ENCODE measurements at regions not wholly inside any gene's neighbourhood (a gene's known extent, or its start where the extent isn't known, plus 50 kb on each side); places are given as distances from the start of the nearest gene placed in this dataset.

- Histone ChIP-seq H3K36me3 (ENCODE audit: control insufficient read depth in 4 of 4, insufficient read depth in 3 of 4, low read depth in 1 of 4, low read length in 3 of 4) (no peaks in the 10 kb centered on the region), H3K4me1 (ENCODE audit: control insufficient read depth in 4 of 4, insufficient read depth in 4 of 4, low read length in 3 of 4) (no peaks in the 10 kb centered on the region), H3K4me3 (ENCODE audit: low read depth in 1 of 3, low read length in 3 of 3) (no peak overlapping the region), H3K27ac (ENCODE audit: low read depth in 1 of 2, low read length in 2 of 2) (no peak overlapping the region), H3K27me3 (ENCODE audit: control insufficient read depth in 4 of 4, insufficient read depth in 4 of 4, low read length in 3 of 4) (no peaks in the 10 kb centered on the region), H3K9me3 (ENCODE audit: control insufficient read depth in 4 of 4, low read length in 3 of 4) (peaks cover 0 to 2% (median 0%) of the 10 kb centered on the region in 4 donors), H3K9ac (ENCODE audit: low read depth in 1 of 2, low read length in 2 of 2) (no peak overlapping the region)
- 88% methylated on average over 6 of the region's 6 CpGs for WGBS
- DNase-seq (ENCODE audit: low spot score) = no peak
- no peak for TF ChIP-seq REST (IDR thresholded peaks at IDR 0.05)
- no peak for TF ChIP-seq MAX (IDR thresholded peaks at IDR 0.05)
Measured at GRCh38 chr11:119784421-119784820, 55.4 kb upstream of the NECTIN1 start.

GRCh38 chr11:119783466-119784400 lies 54.7 kb upstream of the NECTIN1 start:
- Histone ChIP-seq H3K4me3 (ENCODE audit: low read depth in 1 of 3, low read length in 3 of 3) (no peak overlapping the region), H3K27me3 (ENCODE audit: control insufficient read depth in 4 of 4, insufficient read depth in 4 of 4, low read length in 3 of 4) (no peaks in the 10 kb centered on the region), H3K9ac (ENCODE audit: low read depth in 1 of 2, low read length in 2 of 2) (no peak overlapping the region), H3K9me3 (ENCODE audit: control insufficient read depth in 4 of 4, low read length in 3 of 4) (peaks cover 0 to 2% (median 0%) of the 10 kb centered on the region in 4 donors), H3K4me1 (ENCODE audit: control insufficient read depth in 4 of 4, insufficient read depth in 4 of 4, low read length in 3 of 4) (no peaks in the 10 kb centered on the region), H3K27ac (ENCODE audit: low read depth in 1 of 2, low read length in 2 of 2) (no peak overlapping the region), H3K36me3 (ENCODE audit: control insufficient read depth in 4 of 4, insufficient read depth in 3 of 4, low read depth in 1 of 4, low read length in 3 of 4) (no peaks in the 10 kb centered on the region)
- no peak for TF ChIP-seq NR2F2 (IDR thresholded peaks at IDR 0.05)
- TF ChIP-seq GABPA (IDR thresholded peaks at IDR 0.05 in 1 of 2, conservative IDR thresholded peaks at IDR 0.05 in 1 of 2) = no peak
- no peak for TF ChIP-seq FOXA1 (IDR thresholded peaks at IDR 0.05)
- TF ChIP-seq ATF3 (IDR thresholded peaks at IDR 0.05) = no peak
- TF ChIP-seq YY1 (IDR thresholded peaks at IDR 0.05) = no peak
- TF ChIP-seq CTCF (IDR thresholded peaks at IDR 0.05; ENCODE audit: low read depth, low read length, missing input control) = no peak
- TF ChIP-seq JUND (IDR thresholded peaks at IDR 0.05) = no peak
- TF ChIP-seq ZBTB33 (IDR thresholded peaks at IDR 0.05) = no peak
- TF ChIP-seq FOXA2 (IDR thresholded peaks at IDR 0.05) = no peak
- TF ChIP-seq TAF1 (conservative IDR thresholded peaks at IDR 0.05) = no peak
- TF ChIP-seq EGR1 (IDR thresholded peaks at IDR 0.05; ENCODE audit: low read depth in 2 of 2) = no peak
- TF ChIP-seq RAD21 (IDR thresholded peaks at IDR 0.05) = no peak
- TF ChIP-seq HNF4A (conservative IDR thresholded peaks at IDR 0.05) = no peak
- TF ChIP-seq SP1 (IDR thresholded peaks at IDR 0.05) = no peak
- no peak for TF ChIP-seq REST (IDR thresholded peaks at IDR 0.05)
- TF ChIP-seq HNF4G (IDR thresholded peaks at IDR 0.05) = no peak
- DNase-seq (ENCODE audit: low spot score) = no peak
- WGBS = 88% methylated on average over 8 of the region's 8 CpGs

All from liver (tissue), 8 donors.